ENCODE measurements at regions not wholly inside any gene's neighbourhood (a gene's known extent, or its start where the extent isn't known, plus 50 kb on each side); places are given as distances from the start of the nearest gene placed in this dataset.
"Not testable (repeated sequence)": the region's sequence is repeated elsewhere in the genome, so short reads cannot be mapped to it uniquely, and the experiment has no call there.

GRCh38 chr1:244758708-244759107 is 76.8 kb upstream of the COX20 start:
- no peak for ATAC-seq
- DNase-seq: no peak

- DNase-seq: no peak
These were observed 76.3 kb upstream of the COX20 start for GRCh38 chr1:244759158-244759557.

GRCh38 chr1:244760471-244760870 is 75.0 kb upstream of the COX20 start:
- ATAC-seq (no peak), DNase-seq (no peak)

More at GRCh38 chr1:244759158-244759557, 76.3 kb upstream of the COX20 start:
- no peak for ATAC-seq

GRCh38 chr1:244761279-244761678 is 74.2 kb upstream of the COX20 start:
- DNase-seq (no peak), ATAC-seq (no peak)

GRCh38 chr1:244762629-244763028 is 72.8 kb upstream of the COX20 start:
- ATAC-seq: no peak
- no peak for DNase-seq

GRCh38 chr1:244768186-244768585 is 67.3 kb upstream of the COX20 start:
- DNase-seq (no peak), ATAC-seq (no peak)

- DNase-seq (no peak), ATAC-seq (no peak)
These were observed 66.7 kb upstream of the COX20 start for GRCh38 chr1:244768804-244769203.

GRCh38 chr1:244770556-244770955 is 64.9 kb upstream of the COX20 start:
- ATAC-seq, DNase-seq: not testable (repeated sequence)

- ATAC-seq (no peak), DNase-seq (no peak)
These were observed 61.9 kb upstream of the COX20 start for GRCh38 chr1:244773513-244773912.

- DNase-seq, ATAC-seq: not testable (repeated sequence)
These were observed 58.7 kb upstream of the COX20 start for GRCh38 chr1:244776783-244777182.

GRCh38 chr1:244778344-244778743 is 57.1 kb upstream of the COX20 start:
- no peak for DNase-seq
- peak; percentile 61 for ATAC-seq

GRCh38 chr1:244779410-244779809 is 56.0 kb upstream of the COX20 start:
- peak; percentile 68 for ATAC-seq

GRCh38 chr1:244780311-244780710 is 55.1 kb upstream of the COX20 start:
- ATAC-seq: no peak
- no peak for DNase-seq

More at GRCh38 chr1:244779410-244779809, 56.0 kb upstream of the COX20 start:
- no peak for DNase-seq

- no peak for DNase-seq
- ATAC-seq: no peak
These were observed 53.4 kb upstream of the COX20 start for GRCh38 chr1:244782056-244782455.

GRCh38 chr1:244783138-244783537 is 52.3 kb upstream of the COX20 start:
- ATAC-seq: no peak

More at GRCh38 chr1:244783138-244783537, 52.3 kb upstream of the COX20 start:
- DNase-seq: no peak
